ENCODE measurements at regions not wholly inside any gene's neighbourhood (a gene's known extent, or its start where the extent isn't known, plus 50 kb on each side); places are given as distances from the start of the nearest gene placed in this dataset.

GRCh38 chr18:78459668-78460067, 520.0 kb upstream of the SALL3 start:
- FAIRE-seq = no peak
- Histone ChIP-seq H3K9me1 (ENCODE audit: control insufficient read depth, extremely low read depth, insufficient read depth, low read length) (no peaks in the 10 kb centered on the region), H3K27me3 (ENCODE audit: control insufficient read depth, extremely low read depth, insufficient read depth, low read length) (no peaks in the 10 kb centered on the region), H3K4me3 (ENCODE audit: control insufficient read depth in 2 of 3, extremely low read depth in 1 of 3, insufficient read depth in 2 of 3, low read depth in 1 of 3, low read length in 3 of 3) (no peak overlapping the region), H3K9ac (ENCODE audit: control insufficient read depth, extremely low read depth, insufficient read depth, low read length) (no peak overlapping the region), H3K79me2 (ENCODE audit: control insufficient read depth, insufficient read depth, low read length) (no peaks in the 10 kb centered on the region), H4K20me1 (ENCODE audit: control insufficient read depth, extremely low read depth, insufficient read depth, low read length) (no peaks in the 10 kb centered on the region), H3K36me3 (ENCODE audit: control insufficient read depth in 2 of 2, extremely low read depth in 1 of 2, insufficient read depth in 2 of 2, low read length in 2 of 2) (no peaks in the 10 kb centered on the region), H2AFZ (ENCODE audit: control insufficient read depth, low read length) (no peak overlapping the region), H3K27ac (ENCODE audit: control insufficient read depth, insufficient read depth, low read length) (no peak overlapping the region), H3K4me1 (ENCODE audit: control insufficient read depth, extremely low read depth, insufficient read depth, low read length) (no peaks in the 10 kb centered on the region), H3K9me3 (ENCODE audit: control insufficient read depth, low read depth, low read length) (peaks cover 6% of the 10 kb centered on the region), H3K4me2 (ENCODE audit: control insufficient read depth, extremely low read depth, insufficient read depth, low read depth, low read length) (no peak overlapping the region)
- TF ChIP-seq CTCF (optimal IDR thresholded peaks at IDR 0.05 in 1 of 3, IDR thresholded peaks at IDR 0.05 in 1 of 3, conservative IDR thresholded peaks at IDR 0.05 in 1 of 3; ENCODE audit: extremely low read depth in 1 of 3, insufficient read depth in 2 of 3, low read length in 3 of 3) = no peak
- TF ChIP-seq EZH2 (IDR thresholded peaks at IDR 0.05; ENCODE audit: low read length) = no peak
- DNase-seq (ENCODE audit: low read depth, low spot score) = no peak
- dilution Hi-C loops (cut with MboI; ENCODE audit: extremely low pct_ligation_motif_present, low sequenced_read_pairs) = no loop called here

- dilution Hi-C loops (cut with MboI; ENCODE audit: extremely low pct_ligation_motif_present, low sequenced_read_pairs) = no loop called here
- H3K4me2 ChIP-seq (ENCODE audit: control insufficient read depth, extremely low read depth, insufficient read depth, low read depth, low read length) = no peak overlapping the region
- no peaks in the 10 kb centered on the region for H3K79me2 ChIP-seq (ENCODE audit: control insufficient read depth, insufficient read depth, low read length)
- no peak overlapping the region for H2AFZ ChIP-seq (ENCODE audit: control insufficient read depth, low read length)
- FAIRE-seq (no peak), DNase-seq (ENCODE audit: low read depth, low spot score) (no peak)
- H3K9me3 ChIP-seq (ENCODE audit: control insufficient read depth, low read depth, low read length) = peaks cover 6% of the 10 kb centered on the region
- H3K4me1 ChIP-seq (ENCODE audit: control insufficient read depth, extremely low read depth, insufficient read depth, low read length) = no peaks in the 10 kb centered on the region
- no peak overlapping the region for H3K9ac ChIP-seq (ENCODE audit: control insufficient read depth, extremely low read depth, insufficient read depth, low read length)
- no peak overlapping the region for H3K27ac ChIP-seq (ENCODE audit: control insufficient read depth, insufficient read depth, low read length)
- H3K27me3 ChIP-seq (ENCODE audit: control insufficient read depth, extremely low read depth, insufficient read depth, low read length) = no peaks in the 10 kb centered on the region
- H3K4me3 ChIP-seq (ENCODE audit: control insufficient read depth in 2 of 3, extremely low read depth in 1 of 3, insufficient read depth in 2 of 3, low read depth in 1 of 3, low read length in 3 of 3) = no peak overlapping the region
- no peaks in the 10 kb centered on the region for H3K36me3 ChIP-seq (ENCODE audit: control insufficient read depth in 2 of 2, extremely low read depth in 1 of 2, insufficient read depth in 2 of 2, low read length in 2 of 2)
- H3K9me1 ChIP-seq (ENCODE audit: control insufficient read depth, extremely low read depth, insufficient read depth, low read length) = no peaks in the 10 kb centered on the region
- TF ChIP-seq CTCF (optimal IDR thresholded peaks at IDR 0.05 in 1 of 3, IDR thresholded peaks at IDR 0.05 in 1 of 3, conservative IDR thresholded peaks at IDR 0.05 in 1 of 3; ENCODE audit: extremely low read depth in 1 of 3, insufficient read depth in 2 of 3, low read length in 3 of 3) = no peak
- no peak for TF ChIP-seq EZH2 (IDR thresholded peaks at IDR 0.05; ENCODE audit: low read length)
- no peaks in the 10 kb centered on the region for H4K20me1 ChIP-seq (ENCODE audit: control insufficient read depth, extremely low read depth, insufficient read depth, low read length)
Observed at GRCh38 chr18:78460558-78460957, 519.1 kb upstream of the SALL3 start.

Data from keratinocyte (primary cell).